ENCODE measurements at regions not wholly inside any gene's neighbourhood (a gene's known extent, or its start where the extent isn't known, plus 50 kb on each side); places are given as distances from the start of the nearest gene placed in this dataset.
"Not testable (repeated sequence)": the region's sequence is repeated elsewhere in the genome, so short reads cannot be mapped to it uniquely, and the experiment has no call there.

GRCh38 chr5:92543201-92543600 lies 1037.8 kb downstream of the NR2F1-AS1 start:
- no peaks in the 10 kb centered on the region for H3K36me3 ChIP-seq
- no peaks in the 10 kb centered on the region for H3K9me3 ChIP-seq
- FAIRE-seq = no peak
- no peak overlapping the region for H3K27ac ChIP-seq
- no peak for TF ChIP-seq CTCF (IDR thresholded peaks at IDR 0.05)
- no peaks in the 10 kb centered on the region for H3K4me1 ChIP-seq
- ATAC-seq = no peak
- no peak overlapping the region for H3K4me3 ChIP-seq
- H3K27me3 ChIP-seq = no peaks in the 10 kb centered on the region
- no peak for DNase-seq
- intact Hi-C loops (cut with DNase I) = no loop called here

GRCh38 chr5:92542017-92542416 lies 1039.0 kb downstream of the NR2F1-AS1 start:
- H3K36me3 ChIP-seq; H3K4me1 ChIP-seq; H3K9me3 ChIP-seq; H3K4me3 ChIP-seq; DNase-seq; H3K27ac ChIP-seq; ATAC-seq; H3K27me3 ChIP-seq; intact Hi-C loops (cut with DNase I); FAIRE-seq: not testable (repeated sequence)
- 86 to 100% methylated on average over 1 of the region's 1 CpG for WGBS, 2 donors

GRCh38 chr5:92527311-92528078 lies 1053.5 kb downstream of the NR2F1-AS1 start:
- H3K27ac ChIP-seq = no peak overlapping the region
- intact Hi-C loops (cut with DNase I) = no loop called here
- ATAC-seq = no peak
- FAIRE-seq = no peak
- H3K36me3 ChIP-seq = no peaks in the 10 kb centered on the region
- no peaks in the 10 kb centered on the region for H3K4me1 ChIP-seq
- 76 to 80% methylated on average over 4 of the region's 4 CpGs for WGBS, 2 donors
- H3K9me3 ChIP-seq = no peaks in the 10 kb centered on the region
- no peak overlapping the region for H3K4me3 ChIP-seq
- TF ChIP-seq CTCF (IDR thresholded peaks at IDR 0.05) = no peak
- no peak for DNase-seq
- no peaks in the 10 kb centered on the region for H3K27me3 ChIP-seq

- Histone ChIP-seq H3K36me3 (no peaks in the 10 kb centered on the region), H3K27ac (no peak overlapping the region), H3K4me3 (no peak overlapping the region), H3K27me3 (no peaks in the 10 kb centered on the region), H3K4me1 (no peaks in the 10 kb centered on the region), H3K9me3 (no peaks in the 10 kb centered on the region)
- WGBS, 2 donors = 70 to 87% methylated on average over 2 of the region's 2 CpGs
- intact Hi-C loops (cut with DNase I) = no loop called here
- DNase-seq (no peak), ATAC-seq (no peak), FAIRE-seq (no peak)
- no peak for TF ChIP-seq CTCF (IDR thresholded peaks at IDR 0.05)
These were observed 1055.9 kb downstream of the NR2F1-AS1 start for GRCh38 chr5:92525131-92525530.

- WGBS, 2 donors = 42 to 46% methylated on average over 3 of the region's 3 CpGs
- Histone ChIP-seq H3K4me3 (no peak overlapping the region), H3K27me3 (no peaks in the 10 kb centered on the region), H3K27ac (no peak overlapping the region), H3K4me1 (no peaks in the 10 kb centered on the region), H3K36me3 (no peaks in the 10 kb centered on the region), H3K9me3 (no peaks in the 10 kb centered on the region)
- DNase-seq = no peak
- peak; percentile 34 for FAIRE-seq
- peak in 3 of 4 donors; percentile 55 to 69 (median 67) for ATAC-seq
- no peak for TF ChIP-seq CTCF (IDR thresholded peaks at IDR 0.05)
- intact Hi-C loops (cut with DNase I) = no loop called here
These were observed 1061.0 kb downstream of the NR2F1-AS1 start for GRCh38 chr5:92519811-92520632.
